ENCODE measurements at regions not wholly inside any gene's neighbourhood (a gene's known extent, or its start where the extent isn't known, plus 50 kb on each side); places are given as distances from the start of the nearest gene placed in this dataset.

- TF ChIP-seq TAF1 (IDR thresholded peaks at IDR 0.05; ENCODE audit: borderline replicate concordance, insufficient read depth, low read length) (no peak), FOXP2 (optimal IDR thresholded peaks at IDR 0.05; ENCODE audit: borderline replicate concordance, extremely low read depth, extremely low read length, insufficient read depth) (no peak), REST (IDR thresholded peaks at IDR 0.05; ENCODE audit: insufficient read depth in 1 of 2, low read depth in 2 of 2, low read length in 2 of 2) (no peak)
These were observed 80.7 kb upstream of the SDK2 start for GRCh38 chr17:73724990-73725389.

- TF ChIP-seq FOXP2 (optimal IDR thresholded peaks at IDR 0.05; ENCODE audit: borderline replicate concordance, extremely low read depth, extremely low read length, insufficient read depth) (no peak), POLR2AphosphoS5 (IDR thresholded peaks at IDR 0.05; ENCODE audit: low read depth, low read length) (no peak), SIN3A (IDR thresholded peaks at IDR 0.05; ENCODE audit: borderline replicate concordance, insufficient read depth, low read length) (no peak), TAF1 (IDR thresholded peaks at IDR 0.05; ENCODE audit: borderline replicate concordance, insufficient read depth, low read length) (no peak), REST (IDR thresholded peaks at IDR 0.05; ENCODE audit: insufficient read depth in 1 of 2, low read depth in 2 of 2, low read length in 2 of 2) (no peak)
These were observed 81.7 kb upstream of the SDK2 start for GRCh38 chr17:73725794-73726515.

GRCh38 chr17:73727941-73728340, 83.7 kb upstream of the SDK2 start:
- TF ChIP-seq SIN3A (IDR thresholded peaks at IDR 0.05; ENCODE audit: borderline replicate concordance, insufficient read depth, low read length) (no peak), TAF1 (IDR thresholded peaks at IDR 0.05; ENCODE audit: borderline replicate concordance, insufficient read depth, low read length) (no peak), REST (IDR thresholded peaks at IDR 0.05; ENCODE audit: insufficient read depth in 1 of 2, low read depth in 2 of 2, low read length in 2 of 2) (no peak), FOXP2 (optimal IDR thresholded peaks at IDR 0.05; ENCODE audit: borderline replicate concordance, extremely low read depth, extremely low read length, insufficient read depth) (no peak), POLR2AphosphoS5 (IDR thresholded peaks at IDR 0.05; ENCODE audit: low read depth, low read length) (no peak)

GRCh38 chr17:73729101-73729500, 84.9 kb upstream of the SDK2 start:
- TF ChIP-seq FOXP2 (optimal IDR thresholded peaks at IDR 0.05; ENCODE audit: borderline replicate concordance, extremely low read depth, extremely low read length, insufficient read depth), result no peak
- no peak for TF ChIP-seq SIN3A (IDR thresholded peaks at IDR 0.05; ENCODE audit: borderline replicate concordance, insufficient read depth, low read length)
- TF ChIP-seq TAF1 (IDR thresholded peaks at IDR 0.05; ENCODE audit: borderline replicate concordance, insufficient read depth, low read length), result no peak
- TF ChIP-seq POLR2AphosphoS5 (IDR thresholded peaks at IDR 0.05; ENCODE audit: low read depth, low read length), result no peak
- TF ChIP-seq REST (IDR thresholded peaks at IDR 0.05; ENCODE audit: insufficient read depth in 1 of 2, low read depth in 2 of 2, low read length in 2 of 2), result no peak

Measured in PFSK-1 (cell line).